ENCODE measurements at regions not wholly inside any gene's neighbourhood (a gene's known extent, or its start where the extent isn't known, plus 50 kb on each side); places are given as distances from the start of the nearest gene placed in this dataset.

- DNase-seq (ENCODE audit: low read depth), result no peak
These were observed 408.5 kb downstream of the FBXO15 start for GRCh38 chr18:73739098-73739497.

DNA sequence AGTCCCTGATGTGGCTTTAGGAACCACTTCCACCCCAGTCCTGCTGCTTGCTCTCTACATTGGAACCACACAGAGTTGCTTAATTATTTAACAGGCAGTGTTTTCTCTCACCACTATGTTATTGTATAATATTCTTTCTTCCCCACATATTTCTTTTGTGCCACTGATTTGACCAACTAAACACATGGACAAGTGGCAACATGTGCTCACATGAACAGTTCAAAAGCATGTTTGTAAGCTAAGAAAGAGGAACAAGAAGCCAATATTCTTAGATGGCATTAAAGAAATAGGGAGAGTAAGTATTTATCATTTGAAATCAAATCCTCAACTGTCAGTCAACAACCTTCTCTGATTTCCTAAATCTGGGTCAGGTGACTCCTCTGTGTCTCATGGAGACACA lies 409.6 kb downstream of the FBXO15 start:
- no peak for DNase-seq (ENCODE audit: low read depth)

DNA sequence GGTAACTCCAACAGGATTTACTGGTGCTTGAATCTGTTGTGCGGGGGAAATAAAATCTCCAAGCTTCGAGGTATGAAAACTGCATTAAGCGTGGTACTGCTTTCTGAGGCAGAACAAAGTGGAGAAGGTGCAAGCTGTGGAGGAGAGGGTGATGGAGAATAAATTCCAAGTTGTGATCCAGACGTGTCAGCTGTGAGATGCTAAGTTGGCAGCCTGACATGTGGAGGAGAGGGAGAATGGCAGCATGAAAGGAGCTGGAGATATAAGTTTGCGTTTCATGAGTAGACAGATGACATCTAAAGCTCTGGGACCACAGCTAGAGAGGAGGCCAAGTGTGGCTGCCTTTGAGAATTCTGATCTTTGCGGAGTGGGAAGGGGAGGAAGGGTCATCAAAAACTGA lies 411.8 kb downstream of the FBXO15 start:
- DNase-seq (ENCODE audit: low read depth), result no peak

- DNase-seq (ENCODE audit: low read depth), result no peak
These were observed 413.8 kb downstream of the FBXO15 start for GRCh38 chr18:73733806-73734314.

GRCh38 chr18:73733376-73733775 lies 414.3 kb downstream of the FBXO15 start:
- DNase-seq (ENCODE audit: low read depth), result no peak

DNA sequence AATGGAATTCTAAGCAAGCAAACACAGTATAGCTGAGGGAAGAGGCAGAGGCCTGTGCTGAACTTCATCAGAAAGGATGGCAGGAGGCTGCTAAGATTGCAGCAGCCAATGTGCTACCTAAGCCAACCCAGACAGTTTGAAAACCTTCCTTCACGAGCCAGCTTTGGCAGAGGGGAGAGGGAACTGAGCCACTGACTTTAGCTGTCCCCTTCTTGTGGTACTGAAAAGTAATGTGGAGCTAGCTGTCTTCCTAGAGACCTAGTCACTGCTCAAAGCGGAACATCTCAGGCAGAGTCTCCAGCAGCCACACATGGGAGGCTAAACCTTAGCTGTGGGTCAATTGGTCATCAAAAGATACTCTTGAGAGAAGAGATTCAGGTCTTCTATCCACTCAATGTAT lies 419.0 kb downstream of the FBXO15 start:
- DNase-seq (ENCODE audit: low read depth), result no peak

DNA sequence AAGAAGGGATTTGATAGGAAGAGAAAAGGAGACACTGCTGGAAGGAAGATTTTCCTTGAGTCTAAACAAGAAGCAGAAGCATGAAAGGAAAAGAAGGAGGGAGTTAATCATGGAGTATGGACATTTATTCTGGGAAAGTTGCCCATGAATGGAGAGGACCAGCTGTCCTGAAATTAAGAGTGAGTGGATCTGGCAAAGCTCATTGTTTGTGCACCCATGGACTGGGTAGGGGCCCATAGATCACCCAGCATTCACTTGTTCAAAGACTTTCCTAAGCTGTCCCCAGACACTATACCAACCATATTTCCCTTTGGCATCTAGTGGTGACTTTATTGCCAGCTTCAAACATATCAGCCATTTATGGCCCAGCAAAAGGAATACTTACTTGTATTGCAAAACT lies 422.7 kb downstream of the FBXO15 start:
- no peak for DNase-seq (ENCODE audit: low read depth)

DNA sequence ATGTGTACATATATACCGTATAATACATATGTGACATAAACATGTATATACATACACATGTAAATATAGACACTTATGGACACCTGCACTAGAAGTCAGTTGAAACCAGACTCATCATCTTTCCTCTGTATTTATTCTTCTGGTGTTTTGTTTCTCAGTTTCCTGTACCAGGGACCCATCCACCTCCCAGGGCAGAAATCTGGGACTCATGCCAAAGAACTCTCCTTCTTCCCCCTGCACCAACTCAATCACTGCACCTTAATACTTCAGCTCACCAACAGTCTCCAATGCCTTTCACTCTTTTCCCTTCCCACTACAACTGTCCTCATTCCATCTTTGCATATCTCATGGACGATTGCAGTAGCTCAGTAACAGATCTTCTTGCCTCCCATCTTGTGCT lies 428.0 kb downstream of the FBXO15 start:
- DNase-seq (ENCODE audit: low read depth), result no peak

GRCh38 chr18:73717570-73717969 lies 430.1 kb downstream of the FBXO15 start:
- DNase-seq (ENCODE audit: low read depth), result no peak

DNA sequence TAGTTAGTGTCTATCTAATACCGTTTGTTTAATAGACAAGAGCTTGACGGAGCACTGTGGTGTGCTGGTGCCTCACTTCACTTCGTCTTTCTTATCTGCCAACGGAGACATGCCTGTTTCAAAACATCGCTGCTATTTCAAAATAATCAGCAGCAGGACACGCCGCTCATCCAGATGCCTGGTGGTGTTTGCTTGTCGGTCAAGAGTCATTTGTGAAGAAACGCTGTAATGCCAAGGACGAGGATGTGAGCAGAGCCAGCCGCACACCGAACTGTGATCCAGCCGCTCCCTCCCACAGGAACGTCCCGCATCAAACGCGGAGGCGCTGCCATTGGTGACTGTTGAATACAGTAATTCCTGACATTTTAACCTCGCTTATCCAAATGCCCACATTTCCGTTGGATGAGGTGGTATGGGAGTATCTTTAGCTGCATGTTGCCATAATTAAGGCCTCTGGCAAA lies 432.4 kb downstream of the FBXO15 start:
- no peak for DNase-seq (ENCODE audit: low read depth)

DNA sequence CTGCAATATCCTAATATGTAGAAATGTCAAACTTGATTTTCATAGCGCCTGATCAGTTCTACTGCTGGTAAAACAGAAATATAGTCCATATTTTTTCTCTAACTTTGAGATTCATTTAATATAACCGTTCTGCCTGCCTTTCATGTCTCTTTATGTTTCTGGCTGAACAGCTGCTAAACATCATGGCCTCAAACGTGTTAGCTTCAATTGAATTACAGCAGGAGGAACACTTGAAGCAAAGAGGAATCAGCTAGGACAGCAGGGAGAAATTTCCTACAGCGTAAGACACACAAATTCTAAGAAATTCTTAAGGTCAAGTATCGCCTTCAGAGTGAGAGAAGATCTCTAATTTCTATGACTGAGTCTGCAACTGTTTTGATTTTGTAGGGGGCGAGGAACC lies 433.2 kb downstream of the FBXO15 start:
- no peak for DNase-seq (ENCODE audit: low read depth)

DNA sequence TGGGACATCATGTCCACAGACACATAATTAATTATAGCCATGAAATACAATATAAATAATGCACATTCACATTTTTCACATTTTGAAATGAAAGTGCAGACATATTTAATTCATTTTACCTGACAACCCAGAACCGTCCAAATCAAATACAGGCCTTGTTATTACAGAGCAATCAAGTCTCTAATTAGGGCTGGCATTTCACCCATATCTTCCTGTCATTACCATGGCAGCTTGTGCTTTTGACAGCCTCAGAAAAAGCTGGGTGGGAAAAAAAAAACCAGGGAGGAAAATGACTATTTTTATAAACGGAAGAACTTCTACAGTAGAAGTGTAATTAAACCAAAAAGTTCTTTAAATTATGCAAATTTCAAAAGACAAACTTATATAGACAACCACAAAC lies 436.4 kb downstream of the FBXO15 start:
- DNase-seq (ENCODE audit: low read depth), result no peak

DNA sequence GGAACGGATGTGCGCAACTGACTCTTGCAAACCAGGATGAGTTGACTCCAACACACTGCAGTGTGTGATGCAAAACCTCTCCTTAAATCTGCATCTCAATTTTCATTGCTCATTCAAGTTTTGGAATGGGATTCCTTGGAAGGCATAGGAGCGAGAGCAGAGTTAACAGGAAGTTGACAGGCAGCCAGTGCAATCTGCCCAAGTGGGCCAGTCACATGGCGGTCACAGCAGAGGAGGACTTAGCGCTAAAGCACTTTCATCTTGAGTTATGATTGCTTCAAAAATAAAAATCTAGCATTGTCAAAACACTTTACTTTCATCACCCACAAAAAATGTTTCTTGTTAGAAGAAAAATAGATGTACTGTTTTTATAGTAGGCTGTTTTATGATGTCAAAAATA lies 439.0 kb downstream of the FBXO15 start:
- no peak for DNase-seq (ENCODE audit: low read depth)

GRCh38 chr18:73707035-73707434 lies 440.6 kb downstream of the FBXO15 start:
- DNase-seq (ENCODE audit: low read depth), result no peak

DNA sequence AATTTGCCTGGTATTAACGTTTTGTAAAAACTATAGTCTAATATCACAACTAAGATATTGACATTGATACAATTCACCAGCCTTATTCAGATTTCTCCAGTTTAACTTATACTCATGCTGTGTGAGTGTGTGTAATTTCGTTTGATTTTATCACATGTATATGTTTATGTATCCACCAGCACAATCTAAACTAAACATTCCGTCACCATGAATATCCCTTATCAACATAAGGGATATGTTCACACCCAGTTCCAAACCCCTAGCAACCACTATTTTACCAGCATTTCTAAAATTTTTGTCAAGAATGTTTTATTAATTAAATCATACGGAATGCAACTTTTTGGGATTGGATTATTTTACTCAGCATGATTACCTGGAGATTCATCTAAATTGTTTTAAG lies 450.3 kb downstream of the FBXO15 start:
- DNase-seq (ENCODE audit: low read depth), result no peak

DNA sequence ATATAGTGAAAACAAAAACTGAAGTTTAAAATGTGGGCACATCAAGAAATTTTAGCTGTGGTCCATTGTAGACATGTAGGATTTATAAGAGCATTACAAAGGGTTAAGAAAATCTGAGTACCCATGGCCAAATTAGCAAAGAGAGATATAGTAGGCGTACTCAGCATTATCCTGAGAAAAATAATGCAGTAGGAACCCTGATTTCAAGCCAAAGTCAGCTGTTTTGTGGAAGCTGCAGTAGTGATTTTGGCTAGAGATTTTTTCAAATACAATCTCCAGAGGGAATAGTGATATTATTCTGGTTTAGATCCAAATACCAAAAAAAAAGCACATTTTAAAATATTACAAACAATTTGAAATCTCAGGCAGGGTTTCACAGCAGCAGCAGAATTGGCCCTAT lies 450.9 kb downstream of the FBXO15 start:
- DNase-seq (ENCODE audit: low read depth), result no peak

DNA sequence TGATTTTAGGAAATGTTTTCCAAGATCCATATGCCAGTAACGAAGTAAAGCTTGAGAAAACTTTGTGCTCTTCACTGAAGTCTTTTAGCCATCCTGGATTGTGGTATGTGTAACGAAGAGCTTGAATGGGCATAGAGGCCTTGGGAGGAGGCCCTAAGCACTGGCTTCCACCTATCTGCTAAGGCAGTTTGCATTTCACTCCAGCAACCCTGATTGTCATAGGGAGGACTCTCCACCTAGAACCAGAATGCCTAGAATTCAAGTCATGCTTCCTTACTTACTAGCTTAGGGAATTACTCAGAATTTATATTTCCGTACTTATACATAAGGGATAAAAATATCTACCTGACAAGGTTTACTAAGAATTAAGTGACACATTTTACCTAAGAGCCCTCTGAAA lies 451.5 kb downstream of the FBXO15 start:
- DNase-seq (ENCODE audit: low read depth), result no peak

DNA sequence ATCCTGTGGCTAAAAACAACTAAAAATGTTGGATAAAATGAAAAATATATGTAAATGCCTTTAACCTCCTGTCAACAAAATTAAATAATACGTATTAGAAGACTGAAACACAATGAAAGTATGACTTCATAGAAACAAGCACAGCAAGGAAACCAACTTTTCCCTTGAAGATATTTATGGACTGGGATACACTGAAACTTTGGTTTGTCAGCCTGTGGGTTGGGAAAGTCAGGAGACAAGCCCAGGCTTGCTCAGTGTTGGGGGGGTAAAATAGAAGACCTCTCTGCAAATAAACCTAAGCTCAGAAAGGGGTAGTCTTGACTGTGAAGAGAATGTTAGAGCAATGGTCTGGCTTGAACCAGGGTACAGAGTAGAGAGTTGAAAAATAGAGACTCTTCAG lies 454.5 kb downstream of the FBXO15 start:
- no peak for DNase-seq (ENCODE audit: low read depth)

DNA sequence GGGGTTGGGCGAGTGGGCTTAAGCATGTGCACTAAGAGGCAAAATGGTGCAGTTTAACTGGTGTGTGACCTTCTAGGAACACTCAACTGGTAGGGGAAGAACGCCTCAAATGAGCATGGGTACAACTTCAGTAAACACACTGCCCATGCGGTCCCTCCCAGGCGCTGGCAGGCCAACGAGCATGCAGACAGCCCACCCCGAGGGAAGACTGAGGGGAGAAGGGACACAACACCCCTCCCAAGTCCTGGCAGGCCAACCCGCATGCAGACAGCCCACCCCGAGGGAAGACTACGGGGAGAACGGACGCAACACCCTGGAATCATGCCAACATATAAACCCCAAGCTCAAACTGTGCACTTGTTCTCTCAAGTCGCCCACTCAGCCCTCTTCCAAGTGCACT lies 456.0 kb downstream of the FBXO15 start:
- DNase-seq (ENCODE audit: low read depth), result no peak

- DNase-seq (ENCODE audit: low read depth), result no peak
These were observed 456.5 kb downstream of the FBXO15 start for GRCh38 chr18:73691118-73691517.

DNA sequence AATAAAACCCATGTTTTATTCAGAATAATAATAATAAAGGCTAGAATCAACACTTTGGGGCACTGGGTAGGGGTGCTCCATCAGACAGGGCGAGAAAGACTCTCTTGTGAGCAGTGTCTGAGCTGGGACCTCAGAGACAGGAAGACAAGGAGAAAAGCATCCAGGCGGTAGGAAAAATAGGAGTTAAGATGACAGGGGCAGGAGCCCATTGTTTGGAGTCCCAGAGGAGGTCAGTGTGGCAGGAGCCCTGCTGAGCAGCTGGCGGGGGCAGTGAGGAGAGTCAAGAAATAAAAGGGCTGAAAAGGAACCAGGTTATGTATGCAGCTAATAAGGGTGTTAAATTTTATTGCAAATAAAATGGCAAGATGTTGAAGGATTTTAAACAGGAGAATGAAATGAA lies 457.4 kb downstream of the FBXO15 start:
- no peak for DNase-seq (ENCODE audit: low read depth)

- no peak for DNase-seq (ENCODE audit: low read depth)
These were observed 458.6 kb downstream of the FBXO15 start for GRCh38 chr18:73688851-73689711.

- DNase-seq (ENCODE audit: low read depth), result no peak
These were observed 459.5 kb downstream of the FBXO15 start for GRCh38 chr18:73688161-73688560.

DNA sequence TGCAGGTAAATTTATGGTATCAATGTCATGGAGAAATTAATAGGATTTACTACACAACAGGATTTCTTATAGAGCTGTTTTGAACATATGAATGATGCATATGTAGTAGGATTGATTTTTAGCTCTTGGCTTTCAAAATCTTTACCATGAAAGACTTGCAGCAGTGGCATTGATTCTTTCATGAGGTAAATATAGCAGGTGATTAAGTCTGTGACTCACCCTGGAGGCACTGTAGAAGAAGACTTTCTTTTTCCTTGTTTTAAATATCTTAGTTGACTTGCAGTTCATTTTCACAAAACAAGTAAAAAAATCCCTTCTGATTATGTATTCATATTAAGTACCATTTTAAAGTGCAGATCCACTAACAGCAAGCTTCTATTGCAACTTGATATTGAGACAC lies 463.0 kb downstream of the FBXO15 start:
- no peak for DNase-seq (ENCODE audit: low read depth)

All from LHCN-M2 (cell line).